CD14-positive monocyte (primary cell): ENCODE measurements at regions not wholly inside any gene's neighbourhood (a gene's known extent, or its start where the extent isn't known, plus 50 kb on each side); places are given as distances from the start of the nearest gene placed in this dataset.

Experiments used
- DNase-seq, 3 donors: peaks; one replicate each; pipeline ENCODE4 v3.0.0-alpha.2; 2011 to 2022
- H2AFZ ChIP-seq: 2 replicates; pipeline ENCODE4 v1.6.0; 2012; ENCODE audit warnings: mild to moderate bottlenecking, low read depth, low read length, inconsistent platforms; ENCODE audit not compliant: insufficient read depth, poor library complexity, severe bottlenecking
- H3K27ac ChIP-seq, 2 donors: 1 replicate in 1 of 2; 2 replicates in 1 of 2; pipeline ENCODE4 v1.5.1; 2012 to 2013; ENCODE audit warnings: low read length in 2 of 2, control low read depth in 1 of 2, inconsistent platforms in 1 of 2, low read depth in 1 of 2, mild to moderate bottlenecking in 1 of 2
- H3K27me3 ChIP-seq, 2 donors: one replicate each; pipeline versions ENCODE4 v1.6.0 to v1.6.1; 2011 to 2013; ENCODE audit warnings: low read length in 2 of 2; ENCODE audit not compliant: control insufficient read depth in 2 of 2, insufficient read depth in 2 of 2
- H3K36me3 ChIP-seq, 2 donors: replicated peaks in 1 of 2; 1 replicate in 1 of 2; 2 replicates in 1 of 2; pipeline versions ENCODE4 v1.5.1 to v1.6.1; 2012 to 2013; ENCODE audit warnings: low read length in 2 of 2, control low read depth in 1 of 2, inconsistent platforms in 1 of 2, mild to moderate bottlenecking in 1 of 2; ENCODE audit not compliant: insufficient read depth in 2 of 2, control insufficient read depth in 1 of 2
- H3K4me1 ChIP-seq, 2 donors: 1 replicate in 1 of 2; 2 replicates in 1 of 2; pipeline versions ENCODE4 v1.5.1 to v1.6.1; 2012 to 2013; ENCODE audit warnings: low read length in 2 of 2, control low read depth in 1 of 2, inconsistent platforms in 1 of 2, mild to moderate bottlenecking in 1 of 2, moderate library complexity in 1 of 2; ENCODE audit not compliant: insufficient read depth in 2 of 2, control insufficient read depth in 1 of 2
- H3K4me2 ChIP-seq: replicated peaks from 2 replicates; pipeline ENCODE3; 2012; ENCODE audit warnings: low read length, moderate library complexity, mild to moderate bottlenecking; ENCODE audit not compliant: poor library complexity, severe bottlenecking; ENCODE audit errors: extremely low read depth
- H3K4me3 ChIP-seq, 3 experiments: fragments of 200-600 bp in 1 of 3; sonication (generic) in 1 of 3; replicated peaks in 1 of 3; 1 replicate in 2 of 3; 2 replicates in 1 of 3; pipeline ENCODE4 v1.5.1; 2011 to 2013; ENCODE audit warnings: low read length in 3 of 3, mild to moderate bottlenecking in 3 of 3, control low read depth in 2 of 3, low read depth in 2 of 3, inconsistent platforms in 1 of 3, moderate library complexity in 1 of 3
- H3K79me2 ChIP-seq: 2 replicates; pipeline ENCODE4 v1.6.0; 2012; ENCODE audit warnings: mild to moderate bottlenecking, control low read depth, inconsistent platforms, low read length, moderate library complexity; ENCODE audit not compliant: insufficient read depth
- H3K9ac ChIP-seq: 2 replicates; pipeline ENCODE4 v1.6.0; 2017; ENCODE audit warnings: low read length, mild to moderate bottlenecking; ENCODE audit not compliant: insufficient read depth, poor library complexity, severe bottlenecking
- H3K9me3 ChIP-seq, 2 donors: replicated peaks in 1 of 2; 1 replicate in 1 of 2; 2 replicates in 1 of 2; pipeline versions ENCODE4 v1.5.1 to v1.6.1; 2012 to 2013; ENCODE audit warnings: low read length in 2 of 2, control low read depth in 1 of 2; ENCODE audit not compliant: control insufficient read depth in 1 of 2, insufficient read depth in 1 of 2
- H4K20me1 ChIP-seq: 2 replicates; pipeline ENCODE4 v1.6.0; 2012; ENCODE audit warnings: mild to moderate bottlenecking, low read length, control low read depth, moderate library complexity; ENCODE audit not compliant: insufficient read depth
- H3K27ac Mint-ChIP-seq, 7 donors: one replicate each; pipeline ENCODE4 v1.8.0; 2020; ENCODE audit warnings: mild to moderate bottlenecking in 7 of 7, mixed read lengths in 7 of 7, moderate library complexity in 6 of 7, inconsistent platforms in 2 of 7
- H3K27me3 Mint-ChIP-seq, 3 donors: one replicate each; pipeline ENCODE4 v1.8.0; 2021 to 2022; ENCODE audit warnings: low read depth in 3 of 3, mild to moderate bottlenecking in 3 of 3, mixed read lengths in 3 of 3, moderate library complexity in 3 of 3, inconsistent platforms in 1 of 3
- H3K36me3 Mint-ChIP-seq, 2 donors: one replicate each; pipeline ENCODE4 v1.8.0; 2020; ENCODE audit warnings: mixed read lengths in 2 of 2, inconsistent platforms in 1 of 2, mild to moderate bottlenecking in 1 of 2
- H3K4me1 Mint-ChIP-seq: one replicate; pipeline ENCODE4 v1.8.0; 2020; ENCODE audit warnings: mild to moderate bottlenecking, mixed read lengths
- H3K4me3 Mint-ChIP-seq, 2 donors: one replicate each; pipeline ENCODE4 v1.8.0; 2020; ENCODE audit warnings: mild to moderate bottlenecking in 2 of 2, mixed read lengths in 2 of 2, moderate library complexity in 1 of 2
- H3K9me3 Mint-ChIP-seq, 7 donors: one replicate each; pipeline ENCODE4 v1.8.0; 2020 to 2022; ENCODE audit warnings: mixed read lengths in 7 of 7, mild to moderate bottlenecking in 6 of 7, moderate library complexity in 6 of 7, inconsistent platforms in 2 of 7
- WGBS: methylation state at CpG from one replicate; pipeline ENCODE4 v1.1.5; 2013; ENCODE audit warnings: missing lambda C conversion rate; ENCODE audit not compliant: insufficient coverage; 5-methylcytosine and 5-hydroxymethylcytosine counted together
- intact Hi-C, 2 donors: fragments of 100-400 bp; cut with micrococcal nuclease; formaldehyde crosslinking; loops; one replicate each; pipeline versions ENCODE4 v1.15.0 to v1.15.1; 2023
- TF ChIP-seq, protein P1 (sequence below): fragments of 200-600 bp; IDR thresholded peaks from one replicate; pipeline ENCODE4 v1.8.0; 2022; ENCODE audit warnings: antibody characterized with exemption, mild to moderate bottlenecking

DNA sequence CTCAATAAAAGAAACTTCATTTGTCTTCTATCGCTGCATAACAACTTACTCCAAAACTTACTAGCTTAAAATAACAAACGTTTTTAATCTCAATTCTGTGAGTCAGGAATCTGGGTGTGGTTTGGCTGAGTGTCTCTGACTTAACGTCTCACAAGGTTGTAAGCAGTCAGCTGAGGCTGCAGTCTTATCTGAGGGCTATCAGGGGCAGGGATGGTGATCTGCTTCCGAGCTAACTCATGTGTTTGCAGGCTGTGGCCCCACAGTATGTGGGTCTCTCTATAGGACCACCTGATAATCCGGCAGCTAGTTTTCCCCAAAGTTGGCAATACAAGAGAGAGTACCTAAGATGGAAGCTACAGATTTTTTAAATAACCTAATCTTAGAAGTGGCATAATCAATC lies 234.2 kb upstream of the FGGY start:
- peaks cover 10% of the 10 kb centered on the region for H3K4me1 Mint-ChIP-seq
- no peak for DNase-seq
- no peaks in the 10 kb centered on the region for H3K36me3 Mint-ChIP-seq
- Histone ChIP-seq H3K9ac (no peak overlapping the region), H2AFZ (no peak overlapping the region), H3K4me3 (no peak overlapping the region), H3K27me3 (no peaks in the 10 kb centered on the region), H4K20me1 (no peaks in the 10 kb centered on the region), H3K9me3 (no peaks in the 10 kb centered on the region), H3K36me3 (no peaks in the 10 kb centered on the region), H3K4me1 (peaks cover 4 to 7% of the 10 kb centered on the region in 2 donors), H3K27ac (no peak overlapping the region), H3K4me2 (no peak overlapping the region), H3K79me2 (no peaks in the 10 kb centered on the region)
- H3K4me3 Mint-ChIP-seq: no peak overlapping the region
- TF ChIP-seq, protein P1, sequence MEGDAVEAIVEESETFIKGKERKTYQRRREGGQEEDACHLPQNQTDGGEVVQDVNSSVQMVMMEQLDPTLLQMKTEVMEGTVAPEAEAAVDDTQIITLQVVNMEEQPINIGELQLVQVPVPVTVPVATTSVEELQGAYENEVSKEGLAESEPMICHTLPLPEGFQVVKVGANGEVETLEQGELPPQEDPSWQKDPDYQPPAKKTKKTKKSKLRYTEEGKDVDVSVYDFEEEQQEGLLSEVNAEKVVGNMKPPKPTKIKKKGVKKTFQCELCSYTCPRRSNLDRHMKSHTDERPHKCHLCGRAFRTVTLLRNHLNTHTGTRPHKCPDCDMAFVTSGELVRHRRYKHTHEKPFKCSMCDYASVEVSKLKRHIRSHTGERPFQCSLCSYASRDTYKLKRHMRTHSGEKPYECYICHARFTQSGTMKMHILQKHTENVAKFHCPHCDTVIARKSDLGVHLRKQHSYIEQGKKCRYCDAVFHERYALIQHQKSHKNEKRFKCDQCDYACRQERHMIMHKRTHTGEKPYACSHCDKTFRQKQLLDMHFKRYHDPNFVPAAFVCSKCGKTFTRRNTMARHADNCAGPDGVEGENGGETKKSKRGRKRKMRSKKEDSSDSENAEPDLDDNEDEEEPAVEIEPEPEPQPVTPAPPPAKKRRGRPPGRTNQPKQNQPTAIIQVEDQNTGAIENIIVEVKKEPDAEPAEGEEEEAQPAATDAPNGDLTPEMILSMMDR: no peak
- peaks cover 2 to 4% (median 2%) of the 10 kb centered on the region in 3 donors for H3K27me3 Mint-ChIP-seq
- H3K27ac Mint-ChIP-seq: peak overlapping the region in 1 of 7 donors; percentile 66
- peaks cover 0 to 3% (median 0%) of the 10 kb centered on the region in 7 donors for H3K9me3 Mint-ChIP-seq
- WGBS: 100% methylated on average over 1 of the region's 5 CpGs
- intact Hi-C loops: no loop called here

GRCh38 chr1:59063501-59063900 lies 233.4 kb upstream of the FGGY start:
- H3K4me2 ChIP-seq: no peak overlapping the region
- Mint-ChIP-seq H3K36me3 (no peaks in the 10 kb centered on the region), H3K9me3 (peaks cover 0 to 3% (median 0%) of the 10 kb centered on the region in 7 donors), H3K4me3 (peak overlapping the region in 1 of 2 donors; percentile 60), H3K27me3 (peaks cover 0 to 4% (median 2%) of the 10 kb centered on the region in 3 donors), H3K4me1 (peaks cover 10% of the 10 kb centered on the region), H3K27ac (peak overlapping the region in 1 of 7 donors; percentile 7)
- DNase-seq: peak; percentile 16 to 23 (median 17)
- H3K4me3 ChIP-seq: no peak overlapping the region
- 29% methylated on average over 1 of the region's 3 CpGs for WGBS
- peak overlapping the region; percentile 4 for H2AFZ ChIP-seq
- TF ChIP-seq, protein P1: no peak
- no peaks in the 10 kb centered on the region for H3K79me2 ChIP-seq
- H3K36me3 ChIP-seq: no peaks in the 10 kb centered on the region
- intact Hi-C loops: no loop called here
- no peak overlapping the region for H3K27ac ChIP-seq
- H3K9me3 ChIP-seq: no peaks in the 10 kb centered on the region
- H4K20me1 ChIP-seq: no peaks in the 10 kb centered on the region
- no peaks in the 10 kb centered on the region for H3K27me3 ChIP-seq
- no peak overlapping the region for H3K9ac ChIP-seq
- peaks cover 4 to 7% of the 10 kb centered on the region in 2 donors for H3K4me1 ChIP-seq
